ENCODE measurements at regions not wholly inside any gene's neighbourhood (a gene's known extent, or its start where the extent isn't known, plus 50 kb on each side); places are given as distances from the start of the nearest gene placed in this dataset.

GRCh38 chr7:96426027-96426426 lies 104.1 kb upstream of the SLC25A13 start:
- TF ChIP-seq, protein P1, sequence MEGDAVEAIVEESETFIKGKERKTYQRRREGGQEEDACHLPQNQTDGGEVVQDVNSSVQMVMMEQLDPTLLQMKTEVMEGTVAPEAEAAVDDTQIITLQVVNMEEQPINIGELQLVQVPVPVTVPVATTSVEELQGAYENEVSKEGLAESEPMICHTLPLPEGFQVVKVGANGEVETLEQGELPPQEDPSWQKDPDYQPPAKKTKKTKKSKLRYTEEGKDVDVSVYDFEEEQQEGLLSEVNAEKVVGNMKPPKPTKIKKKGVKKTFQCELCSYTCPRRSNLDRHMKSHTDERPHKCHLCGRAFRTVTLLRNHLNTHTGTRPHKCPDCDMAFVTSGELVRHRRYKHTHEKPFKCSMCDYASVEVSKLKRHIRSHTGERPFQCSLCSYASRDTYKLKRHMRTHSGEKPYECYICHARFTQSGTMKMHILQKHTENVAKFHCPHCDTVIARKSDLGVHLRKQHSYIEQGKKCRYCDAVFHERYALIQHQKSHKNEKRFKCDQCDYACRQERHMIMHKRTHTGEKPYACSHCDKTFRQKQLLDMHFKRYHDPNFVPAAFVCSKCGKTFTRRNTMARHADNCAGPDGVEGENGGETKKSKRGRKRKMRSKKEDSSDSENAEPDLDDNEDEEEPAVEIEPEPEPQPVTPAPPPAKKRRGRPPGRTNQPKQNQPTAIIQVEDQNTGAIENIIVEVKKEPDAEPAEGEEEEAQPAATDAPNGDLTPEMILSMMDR (IDR thresholded peaks at IDR 0.05; ENCODE audit: low read length), result no peak
- no peak for TF ChIP-seq EZH2 (IDR thresholded peaks at IDR 0.05; ENCODE audit: borderline replicate concordance, low read length)

Measured in OCI-LY1 (cell line).